ENCODE measurements at regions not wholly inside any gene's neighbourhood (a gene's known extent, or its start where the extent isn't known, plus 50 kb on each side); places are given as distances from the start of the nearest gene placed in this dataset.

DNA sequence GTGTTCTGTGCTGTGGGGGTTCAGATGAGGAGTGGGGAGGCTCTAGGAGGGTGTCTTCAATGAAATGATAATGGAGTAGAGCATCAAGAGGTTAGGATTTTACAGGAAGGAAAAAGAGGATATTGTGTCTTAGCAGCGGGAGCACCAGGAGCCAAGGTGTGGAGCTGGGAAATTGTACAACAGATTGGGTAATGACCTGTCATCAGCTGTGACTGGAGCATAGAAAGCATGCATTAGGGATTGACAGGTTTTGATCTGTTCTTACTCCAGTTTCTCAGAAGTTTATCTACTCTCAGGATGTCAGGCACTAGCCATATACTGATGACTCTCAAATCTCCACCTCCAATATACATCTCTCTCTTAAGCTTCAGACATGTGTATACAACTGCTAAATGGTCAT lies 196.9 kb downstream of the ARHGAP12 start:
- intact Hi-C loops (cut with micrococcal nuclease), result no loop called here
- peaks cover 12% of the 10 kb centered on the region for H3K27me3 Mint-ChIP-seq
- no peak for DNase-seq
- peaks cover 5% of the 10 kb centered on the region for H3K9me3 Mint-ChIP-seq
- no peak overlapping the region for H3K27ac Mint-ChIP-seq
- H3K4me3 Mint-ChIP-seq, result no peak overlapping the region
- H3K36me3 Mint-ChIP-seq (ENCODE audit: low read depth), result peaks cover 2% of the 10 kb centered on the region
- H3K4me1 Mint-ChIP-seq, result no peaks in the 10 kb centered on the region

DNA sequence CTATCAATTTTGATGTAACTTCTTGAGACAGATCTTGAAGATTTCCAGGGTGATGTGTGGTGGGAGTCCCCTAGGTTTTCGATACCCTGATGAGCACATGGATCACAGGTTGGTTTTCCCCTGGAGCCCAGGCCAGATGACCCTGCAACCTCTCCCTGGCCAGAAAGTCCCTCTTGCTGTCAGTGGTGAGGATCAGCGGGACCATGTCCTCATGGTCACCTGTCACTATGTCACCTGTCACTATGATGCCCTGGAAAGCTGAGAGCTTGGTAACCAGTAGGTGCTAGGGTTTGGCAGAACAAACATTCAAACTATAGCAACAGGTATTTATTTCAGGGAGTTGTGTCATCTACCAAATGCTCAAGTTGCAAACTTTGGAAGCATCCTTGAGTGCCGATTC lies 197.9 kb downstream of the ARHGAP12 start:
- intact Hi-C loops (cut with micrococcal nuclease), result no loop called here
- peaks cover 2% of the 10 kb centered on the region for H3K36me3 Mint-ChIP-seq (ENCODE audit: low read depth)
- no peak overlapping the region for H3K27ac Mint-ChIP-seq
- DNase-seq, result no peak
- peaks cover 12% of the 10 kb centered on the region for H3K27me3 Mint-ChIP-seq
- no peak overlapping the region for H3K4me3 Mint-ChIP-seq
- H3K4me1 Mint-ChIP-seq, result no peaks in the 10 kb centered on the region
- peaks cover 8% of the 10 kb centered on the region for H3K9me3 Mint-ChIP-seq

DNA sequence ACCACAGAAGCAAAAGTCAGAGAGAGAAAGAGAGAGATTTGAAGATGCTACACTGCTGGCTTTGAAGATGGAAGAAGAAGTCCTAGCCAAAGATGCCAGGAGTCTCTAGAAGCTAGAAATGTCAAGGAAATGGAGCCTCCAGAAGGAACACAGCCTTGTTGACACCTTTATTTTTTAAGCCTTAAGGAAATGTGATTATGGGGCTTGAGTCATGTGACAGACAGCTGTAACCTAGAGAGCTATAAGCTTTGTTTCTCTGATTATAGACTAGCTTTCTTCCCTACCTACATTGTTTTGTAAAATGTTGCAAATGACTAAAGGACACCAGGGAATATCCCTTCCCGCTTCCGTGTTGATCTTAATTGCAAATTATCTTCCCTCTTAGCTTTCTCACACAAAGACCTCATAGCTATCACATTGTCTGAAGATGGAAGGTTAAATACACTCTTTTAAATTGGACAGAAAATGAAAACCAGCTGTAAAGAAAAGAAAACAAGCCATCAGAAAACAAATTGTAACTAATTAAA lies 199.9 kb downstream of the ARHGAP12 start:
- DNase-seq, result no peak
- Mint-ChIP-seq H3K4me3 (no peak overlapping the region), H3K27me3 (peaks cover 12% of the 10 kb centered on the region), H3K27ac (no peak overlapping the region), H3K4me1 (peaks cover 3% of the 10 kb centered on the region), H3K9me3 (peaks cover 8% of the 10 kb centered on the region), H3K36me3 (ENCODE audit: low read depth) (no peaks in the 10 kb centered on the region)
- intact Hi-C loops (cut with micrococcal nuclease), result no loop called here

DNA sequence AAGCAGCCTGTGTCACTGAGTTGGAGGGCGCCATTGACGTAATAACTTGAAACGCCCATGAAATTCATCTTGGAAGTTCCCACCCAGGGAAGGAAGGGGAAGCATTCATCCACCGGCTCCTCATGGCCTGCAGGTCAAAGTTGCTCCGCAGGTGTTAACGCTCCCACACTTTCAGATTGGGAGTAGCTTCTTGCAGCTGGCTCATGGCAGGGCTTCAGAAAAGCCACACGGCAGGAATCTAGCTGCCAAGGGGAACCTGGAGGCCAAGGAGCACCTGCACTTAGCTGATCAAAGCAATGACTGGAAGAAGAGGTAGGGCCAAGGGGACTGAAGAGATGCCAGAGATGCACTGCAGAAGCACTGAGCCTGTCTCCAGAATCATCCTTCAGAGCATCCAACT lies 203.2 kb downstream of the ARHGAP12 start:
- peaks cover 2% of the 10 kb centered on the region for H3K27me3 Mint-ChIP-seq
- DNase-seq, result no peak
- peaks cover 10% of the 10 kb centered on the region for H3K4me1 Mint-ChIP-seq
- H3K4me3 Mint-ChIP-seq, result no peak overlapping the region
- intact Hi-C loops (cut with micrococcal nuclease), result no loop called here
- H3K9me3 Mint-ChIP-seq, result peaks cover 8% of the 10 kb centered on the region
- no peak overlapping the region for H3K27ac Mint-ChIP-seq
- H3K36me3 Mint-ChIP-seq (ENCODE audit: low read depth), result no peaks in the 10 kb centered on the region

DNA sequence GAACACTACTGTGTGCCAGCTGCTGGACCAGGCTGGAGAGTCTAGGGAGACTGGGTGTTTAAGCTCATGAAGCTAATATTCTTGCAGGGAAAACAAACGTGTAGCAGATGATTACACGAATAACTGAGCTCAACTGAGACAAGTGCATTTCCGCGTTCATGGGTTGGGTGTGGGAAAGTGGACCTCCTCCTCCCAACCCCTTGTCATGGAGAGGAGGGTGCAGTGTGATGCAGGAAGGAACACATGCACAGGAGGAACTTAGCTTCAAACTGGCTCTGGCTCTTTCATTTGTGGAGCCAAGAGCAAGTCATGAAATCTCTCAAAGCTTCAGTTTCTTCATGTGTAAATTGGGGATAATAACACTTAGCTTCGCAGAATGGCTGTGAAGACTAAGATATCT lies 204.3 kb downstream of the ARHGAP12 start:
- Mint-ChIP-seq H3K36me3 (ENCODE audit: low read depth) (no peaks in the 10 kb centered on the region), H3K27ac (no peak overlapping the region), H3K9me3 (peaks cover 8% of the 10 kb centered on the region), H3K4me3 (no peak overlapping the region), H3K27me3 (peaks cover 2% of the 10 kb centered on the region), H3K4me1 (peaks cover 10% of the 10 kb centered on the region)
- intact Hi-C loops (cut with micrococcal nuclease), result no loop called here
- no peak for DNase-seq

DNA sequence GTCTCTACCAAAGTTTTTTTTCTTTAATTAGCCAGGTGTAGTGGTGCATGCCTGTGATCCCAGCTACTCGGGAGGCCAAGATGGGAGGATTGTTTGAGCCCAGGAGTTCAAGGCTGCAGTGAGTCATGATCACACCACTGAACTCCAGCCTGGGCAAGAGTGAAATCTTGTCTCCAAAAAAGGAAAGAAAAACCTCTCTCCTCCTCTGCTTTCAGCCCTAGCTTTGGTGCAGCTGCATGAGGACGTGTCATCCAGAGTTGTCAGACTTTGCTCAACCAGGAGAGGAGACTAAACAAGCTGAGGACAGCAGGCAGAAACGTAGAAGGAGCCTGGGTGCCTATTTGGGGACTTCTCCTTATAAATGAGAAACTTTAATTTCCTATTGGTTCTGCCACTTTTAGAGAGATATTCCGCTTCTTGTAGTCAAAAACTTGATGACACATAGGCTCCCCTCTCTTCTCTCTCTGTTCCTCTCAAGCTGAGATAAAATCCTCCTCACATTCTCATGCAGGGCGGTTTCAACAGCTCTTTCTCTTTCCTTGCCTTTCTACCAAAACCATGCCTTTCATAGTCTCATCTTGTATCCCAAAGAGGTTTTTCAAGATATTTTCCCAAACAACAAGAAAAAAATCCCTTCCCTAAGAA lies 205.4 kb downstream of the ARHGAP12 start:
- H3K4me3 Mint-ChIP-seq, result no peak overlapping the region
- H3K27me3 Mint-ChIP-seq, result no peaks in the 10 kb centered on the region
- peaks cover 10% of the 10 kb centered on the region for H3K9me3 Mint-ChIP-seq
- intact Hi-C loops (cut with micrococcal nuclease), result no loop called here
- no peak for DNase-seq
- H3K36me3 Mint-ChIP-seq (ENCODE audit: low read depth), result no peaks in the 10 kb centered on the region
- H3K4me1 Mint-ChIP-seq, result peaks cover 10% of the 10 kb centered on the region
- H3K27ac Mint-ChIP-seq, result peak overlapping the region; percentile 38

DNA sequence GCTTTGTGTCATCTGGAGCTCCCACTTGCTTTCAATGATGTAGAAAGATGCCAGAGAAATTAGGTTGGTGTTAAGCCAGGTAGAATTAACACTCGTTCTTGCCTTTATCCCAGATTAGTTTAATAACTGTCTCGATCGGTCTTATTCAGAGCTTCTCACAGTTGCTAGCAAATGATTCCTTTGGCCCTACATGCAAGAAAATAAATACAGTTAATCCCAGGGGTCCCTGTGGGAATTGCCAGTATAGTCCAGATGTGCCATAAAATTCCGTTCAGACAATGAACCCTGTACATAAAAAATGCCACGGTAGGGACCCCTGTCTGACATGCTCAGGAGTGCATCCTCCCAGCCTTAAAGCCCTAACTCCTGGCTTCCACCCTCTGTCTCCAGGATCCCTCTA lies 207.5 kb downstream of the ARHGAP12 start:
- Mint-ChIP-seq H3K36me3 (ENCODE audit: low read depth) (no peaks in the 10 kb centered on the region), H3K27me3 (no peaks in the 10 kb centered on the region), H3K27ac (no peak overlapping the region), H3K9me3 (peaks cover 12% of the 10 kb centered on the region), H3K4me1 (peaks cover 10% of the 10 kb centered on the region), H3K4me3 (no peak overlapping the region)
- intact Hi-C loops (cut with micrococcal nuclease), result no loop called here
- no peak for DNase-seq

DNA sequence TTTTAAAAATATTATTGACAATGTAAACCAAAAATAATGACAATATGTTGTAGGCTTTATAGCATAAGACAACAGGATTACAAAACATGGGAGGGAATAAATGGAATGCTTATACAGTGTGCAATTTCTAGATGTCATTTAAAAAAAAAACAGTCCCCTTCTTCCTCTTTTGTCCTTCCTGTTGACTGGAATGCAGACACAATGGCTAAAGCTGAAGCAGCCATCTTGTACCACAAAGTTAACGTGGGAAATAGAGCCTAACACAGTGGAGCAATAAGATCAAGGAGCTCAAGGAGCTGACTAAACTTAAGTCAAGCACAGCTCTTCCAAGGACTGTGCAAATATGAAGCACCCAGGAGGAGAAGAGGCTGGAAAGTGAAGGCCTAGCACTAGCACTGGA lies 208.1 kb downstream of the ARHGAP12 start:
- no peak overlapping the region for H3K27ac Mint-ChIP-seq
- peaks cover 12% of the 10 kb centered on the region for H3K9me3 Mint-ChIP-seq
- intact Hi-C loops (cut with micrococcal nuclease), result no loop called here
- no peaks in the 10 kb centered on the region for H3K27me3 Mint-ChIP-seq
- no peak for DNase-seq
- H3K36me3 Mint-ChIP-seq (ENCODE audit: low read depth), result no peaks in the 10 kb centered on the region
- peaks cover 10% of the 10 kb centered on the region for H3K4me1 Mint-ChIP-seq
- H3K4me3 Mint-ChIP-seq, result no peak overlapping the region

DNA sequence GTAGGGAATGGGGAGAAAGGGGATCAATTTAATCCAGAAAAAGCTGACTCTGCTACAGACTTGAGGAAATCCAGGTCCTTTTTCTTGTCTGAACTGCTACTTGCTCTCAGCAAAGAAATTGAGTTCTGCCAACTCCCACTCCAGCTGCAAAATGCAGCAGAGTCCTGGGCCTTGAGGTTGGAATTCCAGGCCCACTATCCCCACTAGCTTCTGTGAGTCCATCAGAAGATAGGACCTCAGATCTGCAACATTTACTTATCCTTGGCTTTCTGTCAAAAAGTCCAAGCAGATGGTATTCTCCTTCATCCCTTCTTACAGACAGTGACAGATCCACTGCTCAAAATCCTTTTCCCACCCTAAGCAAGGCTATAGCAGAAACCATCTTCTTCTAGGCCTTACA lies 219.2 kb downstream of the ARHGAP12 start:
- intact Hi-C loops (cut with micrococcal nuclease), result loop anchor here (1.0 to 5.0 kb wide), 2 partner anchors 32 to 107 kb away; no protein-coding TSS in a partner anchor
- Mint-ChIP-seq H3K27ac (no peak overlapping the region), H3K4me3 (no peak overlapping the region), H3K27me3 (no peaks in the 10 kb centered on the region), H3K9me3 (peaks cover 26% of the 10 kb centered on the region), H3K4me1 (peaks cover 26% of the 10 kb centered on the region), H3K36me3 (ENCODE audit: low read depth) (peaks cover 5% of the 10 kb centered on the region)
- no peak for DNase-seq

DNA sequence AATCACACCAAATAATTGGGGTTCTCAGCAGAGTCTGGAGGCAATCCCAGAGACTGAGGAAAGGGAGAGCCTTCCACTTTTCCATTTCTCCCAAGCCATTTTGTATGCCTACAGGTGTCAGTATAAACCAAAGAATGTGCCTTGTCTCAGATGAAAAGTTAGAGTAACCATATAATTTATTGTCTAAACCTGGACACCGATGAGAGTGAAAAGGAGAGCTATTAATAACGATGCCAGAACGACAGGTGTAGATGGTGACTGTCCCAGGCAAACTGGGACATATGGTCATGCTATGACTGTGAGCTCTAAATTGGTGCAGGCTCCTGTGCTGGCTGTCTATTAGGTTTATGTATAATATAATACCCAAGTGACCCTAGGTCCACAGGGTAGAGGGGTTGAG lies 219.6 kb downstream of the ARHGAP12 start:
- intact Hi-C loops (cut with micrococcal nuclease), result loop anchor here (1.0 to 5.0 kb wide), 2 partner anchors 32 to 107 kb away; no protein-coding TSS in a partner anchor
- Mint-ChIP-seq H3K36me3 (ENCODE audit: low read depth) (peaks cover 5% of the 10 kb centered on the region), H3K27ac (no peak overlapping the region)

DNA sequence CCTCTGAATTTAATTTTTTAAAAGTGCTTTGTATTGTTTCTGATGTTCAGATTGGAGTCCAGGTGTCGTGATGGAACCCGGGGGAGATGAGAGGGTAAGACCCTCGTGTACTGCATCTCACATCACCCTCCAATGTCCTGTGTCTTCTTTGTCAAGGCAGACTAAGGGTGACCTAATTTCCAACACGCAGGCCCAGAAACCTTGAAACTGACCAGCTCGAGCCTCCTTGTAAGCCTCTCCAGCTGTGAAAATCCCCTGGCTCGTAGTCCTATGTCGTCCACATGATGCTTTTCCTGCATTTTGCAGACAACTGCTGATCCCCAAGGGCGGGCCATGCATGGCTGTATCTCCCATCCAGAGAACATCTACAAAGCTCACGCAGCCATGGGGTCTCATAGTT lies 220.2 kb downstream of the ARHGAP12 start:
- Mint-ChIP-seq H3K4me1 (peaks cover 26% of the 10 kb centered on the region), H3K27ac (peak overlapping the region; percentile 82), H3K4me3 (no peak overlapping the region), H3K9me3 (peaks cover 33% of the 10 kb centered on the region), H3K36me3 (ENCODE audit: low read depth) (peaks cover 5% of the 10 kb centered on the region), H3K27me3 (no peaks in the 10 kb centered on the region)
- intact Hi-C loops (cut with micrococcal nuclease), result loop anchor here (5.0 kb wide), 1 partner anchor 106 kb away; no protein-coding TSS in a partner anchor
- DNase-seq, result no peak

More for the DNA sequence above, 219.6 kb downstream of the ARHGAP12 start:
- DNase-seq, result no peak
- Mint-ChIP-seq H3K4me3 (no peak overlapping the region), H3K9me3 (peaks cover 28% of the 10 kb centered on the region), H3K27me3 (no peaks in the 10 kb centered on the region), H3K4me1 (peaks cover 26% of the 10 kb centered on the region)

DNA sequence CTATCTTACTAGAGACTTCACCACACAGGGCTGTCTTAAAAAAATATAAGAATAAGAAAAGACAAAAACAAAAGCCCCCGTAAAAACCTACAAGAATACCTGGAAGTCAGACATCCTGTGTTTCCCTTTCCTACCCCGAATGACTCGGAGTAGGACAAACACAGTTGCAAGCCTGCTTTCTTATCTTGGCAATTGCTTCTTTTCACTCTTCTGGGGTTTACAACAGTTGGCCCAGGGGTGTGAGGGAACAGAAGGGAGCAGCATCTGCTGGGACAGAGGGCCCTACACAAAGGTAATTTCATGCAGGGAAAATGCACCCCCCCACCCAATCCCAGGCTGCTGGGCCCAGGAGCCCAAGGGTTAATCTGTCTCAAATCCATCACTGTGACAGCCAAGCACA lies 220.6 kb downstream of the ARHGAP12 start:
- Mint-ChIP-seq H3K4me3 (peak overlapping the region; percentile 57), H3K4me1 (peaks cover 26% of the 10 kb centered on the region), H3K36me3 (ENCODE audit: low read depth) (peaks cover 5% of the 10 kb centered on the region), H3K9me3 (peaks cover 34% of the 10 kb centered on the region), H3K27ac (peak overlapping the region; percentile 82), H3K27me3 (no peaks in the 10 kb centered on the region)
- no peak for DNase-seq
- intact Hi-C loops (cut with micrococcal nuclease), result loop anchor here (5.0 kb wide), 1 partner anchor 106 kb away; no protein-coding TSS in a partner anchor

DNA sequence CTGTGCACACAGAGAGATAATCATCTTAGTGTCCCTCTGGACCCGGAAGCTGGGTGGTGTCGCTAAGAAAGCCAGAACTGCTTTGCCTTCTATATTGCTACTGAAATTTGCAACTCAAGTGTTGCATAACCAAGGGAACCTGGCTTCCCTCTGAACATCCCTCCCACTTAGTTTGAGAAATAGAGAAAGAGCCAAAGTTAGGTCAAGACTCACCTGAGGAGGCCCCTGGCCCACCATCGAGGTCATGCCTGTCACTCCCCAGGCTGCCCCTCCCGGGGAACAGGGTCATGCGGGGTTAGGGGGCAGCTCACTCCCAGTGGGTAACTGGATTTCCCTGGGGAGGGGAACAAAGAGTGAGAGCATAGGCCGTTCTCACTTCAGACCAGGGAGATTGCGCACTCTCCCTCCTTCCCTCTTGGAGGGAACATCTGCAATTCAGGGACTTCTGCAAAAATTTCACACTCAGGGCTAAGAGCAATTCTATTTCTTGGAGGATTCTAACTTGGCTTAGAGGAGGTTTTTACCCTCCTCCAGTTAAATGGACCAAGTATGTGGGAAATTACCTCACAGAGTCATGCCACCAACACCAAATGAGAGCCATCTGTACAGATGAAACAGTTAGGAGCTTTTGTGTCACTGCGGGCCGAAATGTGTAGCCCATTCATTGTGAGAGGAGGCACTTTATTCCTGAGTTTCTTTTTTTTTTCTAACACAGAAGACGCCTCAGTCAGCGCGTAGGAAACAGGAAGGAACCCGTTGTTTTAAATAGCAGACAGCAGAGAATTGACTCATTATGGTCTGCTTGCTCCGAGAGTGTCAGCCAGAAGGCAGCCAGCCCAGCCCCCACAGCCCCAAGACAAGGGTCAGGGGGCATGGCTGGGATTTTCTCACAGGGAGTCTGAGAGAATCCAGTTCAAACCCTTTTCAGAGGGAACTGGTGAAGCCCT lies 221.3 kb downstream of the ARHGAP12 start:
- peaks cover 5% of the 10 kb centered on the region for H3K36me3 Mint-ChIP-seq (ENCODE audit: low read depth)
- H3K9me3 Mint-ChIP-seq, result peaks cover 32% of the 10 kb centered on the region
- peak; percentile 84 for DNase-seq
- H3K27ac Mint-ChIP-seq, result peak overlapping the region; percentile 82
- H3K27me3 Mint-ChIP-seq, result no peaks in the 10 kb centered on the region
- intact Hi-C loops (cut with micrococcal nuclease), result loop anchor here (1.0 to 5.0 kb wide), 4 partner anchors 20 to 105 kb away; no protein-coding TSS in a partner anchor
- H3K4me1 Mint-ChIP-seq, result peaks cover 26% of the 10 kb centered on the region
- H3K4me3 Mint-ChIP-seq, result peak overlapping the region; percentile 57
